DOHH2 (cell line): ENCODE measurements at regions not wholly inside any gene's neighbourhood (a gene's known extent, or its start where the extent isn't known, plus 50 kb on each side); places are given as distances from the start of the nearest gene placed in this dataset.

Source experiments
- CTCF ChIP-seq: fragments of 200-600 bp; sonication (generic); IDR thresholded peaks from one replicate; pipeline ENCODE4 v1.5.1; 2014; ENCODE audit warnings: antibody characterized with exemption, mild to moderate bottlenecking, low read depth, low read length; ENCODE audit not compliant: poor library complexity, severe bottlenecking
- EZH2phosphoT487 ChIP-seq: fragments of 200-600 bp; sonication (generic); IDR thresholded peaks from 2 replicates; pipeline ENCODE4 v1.6.1; 2017; ENCODE audit warnings: borderline replicate concordance, mild to moderate bottlenecking, antibody characterized with exemption, low read length, moderate library complexity, mixed read lengths

DNA sequence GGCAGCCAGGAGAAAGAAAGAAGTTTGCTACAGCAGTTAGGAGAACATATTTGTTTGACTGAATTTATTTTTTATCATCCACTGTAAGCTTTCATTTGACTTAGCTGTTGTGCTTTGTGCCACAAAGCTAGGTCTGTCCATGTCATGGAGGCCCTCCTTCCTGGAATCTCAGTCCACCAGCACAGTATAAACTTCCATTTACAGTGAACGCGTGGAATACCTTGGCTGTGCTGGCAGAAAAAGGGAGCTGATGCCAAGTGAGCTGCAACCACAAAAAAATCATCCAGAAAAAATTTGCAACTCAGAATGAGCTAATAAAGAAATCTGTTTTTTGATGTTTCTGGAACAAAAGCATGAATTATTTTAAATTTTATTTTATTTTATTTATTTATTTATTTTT lies 72.6 kb downstream of the ATP6V1G3 start:
- TF ChIP-seq CTCF (no peak), EZH2phosphoT487 (no peak)
